NCI-H524 treated with DMSO at 0.1 percent for 48 hours (cell line): ENCODE measurements at regions not wholly inside any gene's neighbourhood (a gene's known extent, or its start where the extent isn't known, plus 50 kb on each side); places are given as distances from the start of the nearest gene placed in this dataset.

Experiments used
- DNase-seq: peaks from one replicate; lab custom pipeline; 2025; lab: John Stamatoyannopoulos, UW

DNA sequence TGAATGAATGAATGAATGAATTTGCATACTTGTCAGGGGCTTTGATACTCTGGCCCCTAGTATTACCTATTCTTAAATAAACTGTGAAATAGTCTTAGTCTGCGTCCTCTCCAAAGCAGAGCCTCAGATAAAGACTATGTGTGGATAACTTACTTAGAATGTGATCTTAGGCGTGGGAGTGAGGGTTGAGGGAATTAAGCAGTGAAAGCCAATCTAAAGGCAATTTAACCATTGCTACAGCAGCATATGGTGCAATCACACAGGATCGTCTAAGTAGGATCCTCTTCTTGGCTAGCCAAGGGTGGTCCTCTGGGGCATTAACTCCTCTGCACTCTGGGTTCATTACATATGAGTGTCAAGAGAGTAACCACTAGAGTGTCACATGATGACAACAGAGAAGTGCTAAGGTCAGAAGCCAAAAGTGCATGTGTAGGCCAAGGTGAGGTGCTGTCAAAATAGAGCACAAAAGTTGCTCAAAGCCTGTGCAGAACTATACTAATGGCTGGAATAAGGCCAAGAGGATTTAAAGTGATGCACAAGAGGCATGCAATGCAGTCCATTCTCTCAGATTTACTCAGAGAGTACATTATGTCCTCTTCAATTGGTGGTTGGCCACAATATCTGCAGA is 274.4 kb upstream of the SEMA6A start:
- peak; percentile 10 for DNase-seq

DNA sequence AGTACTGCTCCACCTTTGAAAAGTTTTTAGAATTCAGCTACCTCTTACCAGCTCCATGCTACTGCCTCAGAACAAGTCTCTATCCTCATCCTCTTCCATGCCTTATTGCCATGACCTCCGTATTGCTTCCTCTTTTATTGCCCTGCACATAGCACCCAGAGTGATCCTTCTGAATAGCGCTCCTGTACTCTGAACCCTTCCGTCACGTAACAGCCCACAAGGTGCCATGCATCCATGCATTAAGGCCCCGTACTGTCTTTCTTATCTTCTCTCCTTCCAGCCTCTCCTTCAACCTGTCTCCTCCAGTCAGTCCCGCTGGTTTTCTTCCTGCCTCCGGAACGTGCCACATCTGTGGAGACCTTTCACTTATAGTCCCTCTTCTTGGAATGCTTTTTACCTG is 273.3 kb upstream of the SEMA6A start:
- DNase-seq, result no peak

DNA sequence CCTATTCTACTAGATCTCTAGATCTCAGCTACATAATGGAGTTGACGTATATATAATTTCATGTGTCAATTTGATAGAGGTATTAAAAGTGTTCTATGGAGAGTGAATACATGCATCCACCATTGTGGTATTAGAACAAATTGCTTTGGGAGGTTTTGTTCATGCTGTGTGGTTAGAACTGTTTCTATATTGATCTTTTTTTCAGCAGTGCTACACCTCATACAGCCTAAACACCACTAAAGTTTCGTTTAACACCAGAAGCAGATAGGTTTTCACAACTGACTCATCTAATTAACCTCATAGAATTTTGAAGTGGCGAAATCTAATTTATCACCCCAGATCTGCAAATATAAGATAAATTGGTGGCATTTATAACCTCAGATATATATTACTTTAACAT is 269.4 kb upstream of the SEMA6A start:
- DNase-seq, result no peak

GRCh38 chr5:116842514-116842961 is 267.9 kb upstream of the SEMA6A start:
- no peak for DNase-seq

GRCh38 chr5:116841734-116842133 is 267.1 kb upstream of the SEMA6A start:
- DNase-seq, result no peak

GRCh38 chr5:116838011-116838536 is 263.5 kb upstream of the SEMA6A start:
- DNase-seq, result no peak

- no peak for DNase-seq
Measured at GRCh38 chr5:116834796-116835515, 260.3 kb upstream of the SEMA6A start.

- no peak for DNase-seq
Measured at GRCh38 chr5:116830079-116830478, 255.5 kb upstream of the SEMA6A start.

- no peak for DNase-seq
Measured at GRCh38 chr5:116827078-116827477, 252.5 kb upstream of the SEMA6A start.

DNA sequence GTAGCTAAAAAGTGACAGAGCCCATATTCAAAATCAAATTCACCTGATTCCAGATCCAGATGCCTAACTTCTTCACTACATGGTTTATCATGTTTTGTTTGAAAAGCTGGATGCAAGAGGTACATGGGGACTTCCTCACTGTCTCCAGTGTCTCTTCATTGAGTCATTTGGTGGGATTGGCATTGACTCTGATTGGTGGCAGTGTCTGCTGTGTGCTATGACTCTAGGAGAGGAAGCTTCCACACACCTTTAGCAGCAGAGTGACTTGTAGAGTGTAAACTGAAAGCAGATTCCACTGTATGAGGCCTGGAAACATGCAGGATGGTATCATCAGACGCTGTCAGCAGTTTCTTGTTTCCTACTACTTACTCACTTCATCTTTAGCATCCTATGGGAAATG is 250.9 kb upstream of the SEMA6A start:
- DNase-seq, result no peak

- no peak for DNase-seq
Measured at GRCh38 chr5:116824751-116825438, 250.3 kb upstream of the SEMA6A start.

DNA sequence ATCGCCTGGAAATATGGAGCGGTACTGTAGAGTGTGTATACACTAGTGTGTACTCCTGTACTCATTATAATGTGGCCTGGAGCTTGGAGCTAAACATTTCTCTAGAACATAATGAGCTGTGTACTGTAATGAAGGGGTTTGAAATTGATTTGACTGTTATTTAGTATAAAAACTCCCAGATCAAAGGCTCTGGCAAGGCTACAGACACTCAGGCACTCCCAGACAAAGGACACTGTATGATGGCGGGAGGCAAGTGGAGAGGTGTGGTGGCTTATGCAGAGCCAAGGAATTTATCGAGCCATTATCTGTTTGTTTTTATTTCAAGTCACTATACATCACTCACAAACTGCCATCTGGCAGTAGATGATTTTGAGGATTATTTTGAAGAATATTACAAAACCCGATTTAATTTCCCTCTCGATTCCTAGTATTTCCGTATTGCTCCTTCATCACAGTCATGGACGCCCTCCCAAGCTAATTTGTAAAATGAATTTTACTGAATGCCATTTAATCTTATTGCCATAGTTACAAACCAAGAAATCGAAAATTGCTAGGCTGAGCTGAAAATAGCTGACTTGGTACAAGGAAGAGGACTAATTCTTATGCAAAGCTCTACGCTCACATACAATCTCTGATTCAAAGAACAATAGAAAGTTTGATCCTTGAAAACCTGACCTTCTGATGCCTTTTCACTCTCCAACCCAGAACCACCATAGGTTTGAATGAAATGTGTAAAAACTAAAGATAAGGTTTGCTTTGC is 240.2 kb upstream of the SEMA6A start:
- no peak for DNase-seq

GRCh38 chr5:116813906-116814305 is 239.3 kb upstream of the SEMA6A start:
- no peak for DNase-seq

- no peak for DNase-seq
Measured at GRCh38 chr5:116813356-116813755, 238.7 kb upstream of the SEMA6A start.

GRCh38 chr5:116810951-116811350 is 236.3 kb upstream of the SEMA6A start:
- no peak for DNase-seq

GRCh38 chr5:116806836-116807235 is 232.2 kb upstream of the SEMA6A start:
- DNase-seq, result no peak

GRCh38 chr5:116799401-116799800 is 224.8 kb upstream of the SEMA6A start:
- no peak for DNase-seq

GRCh38 chr5:116795189-116795588 is 220.6 kb upstream of the SEMA6A start:
- DNase-seq, result no peak

- no peak for DNase-seq
Measured at GRCh38 chr5:116789522-116789921, 214.9 kb upstream of the SEMA6A start.

- DNase-seq, result no peak
Measured at GRCh38 chr5:116788851-116789403, 214.3 kb upstream of the SEMA6A start.

GRCh38 chr5:116787570-116787969 is 212.9 kb upstream of the SEMA6A start:
- no peak for DNase-seq

DNA sequence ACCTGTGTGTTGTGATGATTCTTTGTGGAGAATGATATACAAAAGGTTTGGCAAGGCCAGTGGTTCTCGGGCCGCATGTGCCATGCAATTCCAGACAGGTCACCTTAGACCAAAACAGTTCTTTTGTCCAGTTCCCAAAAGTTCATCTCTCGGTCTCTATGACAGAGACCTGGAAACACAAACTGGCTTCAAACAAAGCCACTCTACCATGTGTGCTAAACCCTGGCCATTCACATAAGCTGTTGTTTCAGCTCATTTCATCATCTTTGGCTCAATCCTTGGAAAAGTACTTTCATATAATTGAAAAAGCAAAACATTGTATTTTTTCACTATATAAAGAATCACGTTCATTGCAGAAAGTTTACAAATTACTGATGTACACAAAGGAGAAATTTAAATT is 210.5 kb upstream of the SEMA6A start:
- DNase-seq, result no peak
